Epithelial cell of prostate (primary cell): ENCODE measurements at regions not wholly inside any gene's neighbourhood (a gene's known extent, or its start where the extent isn't known, plus 50 kb on each side); places are given as distances from the start of the nearest gene placed in this dataset.
"Not testable (repeated sequence)": the region's sequence is repeated elsewhere in the genome, so short reads cannot be mapped to it uniquely, and the experiment has no call there.

ENCODE experiments used
- DNase-seq: peaks from one replicate; pipeline ENCODE4 v3.0.0-alpha.2; 2011; ENCODE audit warnings: low read depth, low spot score
- H3K27ac ChIP-seq: fragments of 450-650 bp; 2 replicates; pipeline ENCODE4 v1.5.1; 2017; ENCODE audit warnings: mild to moderate bottlenecking

- DNase-seq: no peak
- H3K27ac ChIP-seq: no peak overlapping the region
Measured at GRCh38 chr13:58313219-58313618, 681.7 kb downstream of the PCDH17 start.

GRCh38 chr13:58318495-58319167 is 687.1 kb downstream of the PCDH17 start:
- no peak for DNase-seq

GRCh38 chr13:58324161-58324560 is 692.6 kb downstream of the PCDH17 start:
- no peak overlapping the region for H3K27ac ChIP-seq
- no peak for DNase-seq

More at GRCh38 chr13:58318495-58319167, 687.1 kb downstream of the PCDH17 start:
- no peak overlapping the region for H3K27ac ChIP-seq

- H3K27ac ChIP-seq: no peak overlapping the region
- no peak for DNase-seq
Measured at GRCh38 chr13:58329746-58330145, 698.2 kb downstream of the PCDH17 start.

- no peak for DNase-seq
- no peak overlapping the region for H3K27ac ChIP-seq
Measured at GRCh38 chr13:58340895-58341294, 709.4 kb downstream of the PCDH17 start.

- no peak overlapping the region for H3K27ac ChIP-seq
- DNase-seq: no peak
Measured at GRCh38 chr13:58341318-58341717, 709.8 kb downstream of the PCDH17 start.

- H3K27ac ChIP-seq: no peak overlapping the region
- DNase-seq: no peak
Measured at GRCh38 chr13:58343076-58343475, 711.5 kb downstream of the PCDH17 start.

- DNase-seq, H3K27ac ChIP-seq: not testable (repeated sequence)
Measured at GRCh38 chr13:58352100-58352499, 720.6 kb downstream of the PCDH17 start.

- no peak for DNase-seq
Measured at GRCh38 chr13:58369936-58370335, 738.4 kb downstream of the PCDH17 start.

GRCh38 chr13:58376349-58376748 is 744.8 kb downstream of the PCDH17 start:
- no peak overlapping the region for H3K27ac ChIP-seq

More at GRCh38 chr13:58369936-58370335, 738.4 kb downstream of the PCDH17 start:
- no peak overlapping the region for H3K27ac ChIP-seq

GRCh38 chr13:58376775-58377174 is 745.2 kb downstream of the PCDH17 start:
- DNase-seq: no peak
- H3K27ac ChIP-seq: no peak overlapping the region

More at GRCh38 chr13:58376349-58376748, 744.8 kb downstream of the PCDH17 start:
- DNase-seq: no peak

- DNase-seq: no peak
- H3K27ac ChIP-seq: no peak overlapping the region
Measured at GRCh38 chr13:58379221-58379620, 747.7 kb downstream of the PCDH17 start.

GRCh38 chr13:58385336-58385735 is 753.8 kb downstream of the PCDH17 start:
- DNase-seq, H3K27ac ChIP-seq: not testable (repeated sequence)

- no peak for DNase-seq
- H3K27ac ChIP-seq: no peak overlapping the region
Measured at GRCh38 chr13:58397596-58398387, 766.2 kb downstream of the PCDH17 start.

GRCh38 chr13:58399263-58399662 is 767.7 kb downstream of the PCDH17 start:
- DNase-seq: no peak
- no peak overlapping the region for H3K27ac ChIP-seq

- H3K27ac ChIP-seq: no peak overlapping the region
- no peak for DNase-seq
Measured at GRCh38 chr13:58406545-58406944, 775.0 kb downstream of the PCDH17 start.

- no peak overlapping the region for H3K27ac ChIP-seq
- no peak for DNase-seq
Measured at GRCh38 chr13:58429917-58430316, 798.4 kb downstream of the PCDH17 start.

GRCh38 chr13:58434943-58435342 is 803.4 kb downstream of the PCDH17 start:
- H3K27ac ChIP-seq: no peak overlapping the region
- DNase-seq: no peak

- no peak for DNase-seq
- H3K27ac ChIP-seq: no peak overlapping the region
Measured at GRCh38 chr13:58437427-58437826, 805.9 kb downstream of the PCDH17 start.

- no peak for DNase-seq
- no peak overlapping the region for H3K27ac ChIP-seq
Measured at GRCh38 chr13:58446979-58447378, 815.4 kb downstream of the PCDH17 start.

GRCh38 chr13:58452123-58452623 is 820.6 kb downstream of the PCDH17 start:
- no peak overlapping the region for H3K27ac ChIP-seq
- DNase-seq: no peak
